ENCODE measurements at regions not wholly inside any gene's neighbourhood (a gene's known extent, or its start where the extent isn't known, plus 50 kb on each side); places are given as distances from the start of the nearest gene placed in this dataset.

GRCh38 chr12:25328072-25328712 lies 77.5 kb upstream of the KRAS start (continued):
- TF ChIP-seq CEBPG (CRISPR knock-in tag; IDR thresholded peaks at IDR 0.05): no peak
- TF ChIP-seq CEBPG (tag; conservative IDR thresholded peaks at IDR 0.05 in 1 of 2, IDR thresholded peaks at IDR 0.05 in 1 of 2): peak; percentile 23 to 51; a peak in 2 of 4 replicates
- TF ChIP-seq TOE1 (IDR thresholded peaks at IDR 0.05; ENCODE audit: borderline replicate concordance): 0 out of 2 replicates have a peak, but pooled peaks have one; percentile 27
- TF ChIP-seq TOE1 (CRISPR knock-in tag; IDR thresholded peaks at IDR 0.05; ENCODE audit: borderline replicate concordance, low read depth): no peak
- no peak for TF ChIP-seq ZBTB43 (CRISPR knock-in tag; IDR thresholded peaks at IDR 0.05)
- no peak for TF ChIP-seq TAL1 (IDR thresholded peaks at IDR 0.05)
- TF ChIP-seq, protein P1, sequence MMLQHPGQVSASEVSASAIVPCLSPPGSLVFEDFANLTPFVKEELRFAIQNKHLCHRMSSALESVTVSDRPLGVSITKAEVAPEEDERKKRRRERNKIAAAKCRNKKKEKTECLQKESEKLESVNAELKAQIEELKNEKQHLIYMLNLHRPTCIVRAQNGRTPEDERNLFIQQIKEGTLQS (IDR thresholded peaks at IDR 0.05): peak; percentile 73
- TF ChIP-seq, protein P1 (CRISPR knock-in tag; conservative IDR thresholded peaks at IDR 0.05): no peak
- TF ChIP-seq, protein P2, sequence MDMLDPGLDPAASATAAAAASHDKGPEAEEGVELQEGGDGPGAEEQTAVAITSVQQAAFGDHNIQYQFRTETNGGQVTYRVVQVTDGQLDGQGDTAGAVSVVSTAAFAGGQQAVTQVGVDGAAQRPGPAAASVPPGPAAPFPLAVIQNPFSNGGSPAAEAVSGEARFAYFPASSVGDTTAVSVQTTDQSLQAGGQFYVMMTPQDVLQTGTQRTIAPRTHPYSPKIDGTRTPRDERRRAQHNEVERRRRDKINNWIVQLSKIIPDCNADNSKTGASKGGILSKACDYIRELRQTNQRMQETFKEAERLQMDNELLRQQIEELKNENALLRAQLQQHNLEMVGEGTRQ (CRISPR knock-in tag; IDR thresholded peaks at IDR 0.05): 0 out of 2 replicates have a peak, but pooled peaks have one; percentile 13
- 0 out of 2 replicates have a peak, but pooled peaks have one; percentile 20 for TF ChIP-seq JUN (IDR thresholded peaks at IDR 0.05; ENCODE audit: borderline replicate concordance, low read depth, low read length)
- no peak for TF ChIP-seq JUN (CRISPR knock-in tag; IDR thresholded peaks at IDR 0.05; ENCODE audit: borderline replicate concordance)
- TF ChIP-seq HNRNPUL1 (IDR thresholded peaks at IDR 0.05; ENCODE audit: low read length): no peak
- peak; percentile 49 for TF ChIP-seq CEBPB (tag; IDR thresholded peaks at IDR 0.05)
- TF ChIP-seq RAD21 (CRISPR knock-in tag; conservative IDR thresholded peaks at IDR 0.05 in 1 of 2, IDR thresholded peaks at IDR 0.05 in 1 of 2): no peak
- peak; percentile 29; the same call in 1 of the 2 replicates for TF ChIP-seq ATF7 (IDR thresholded peaks at IDR 0.05)
- no peak for TF ChIP-seq TCF7 (IDR thresholded peaks at IDR 0.05; ENCODE audit: borderline replicate concordance)
- no peak for TF ChIP-seq ZBTB2 (IDR thresholded peaks at IDR 0.05)
- TF ChIP-seq ZNF431 (CRISPR knock-in tag; IDR thresholded peaks at IDR 0.05): no peak
- TF ChIP-seq, protein P3, sequence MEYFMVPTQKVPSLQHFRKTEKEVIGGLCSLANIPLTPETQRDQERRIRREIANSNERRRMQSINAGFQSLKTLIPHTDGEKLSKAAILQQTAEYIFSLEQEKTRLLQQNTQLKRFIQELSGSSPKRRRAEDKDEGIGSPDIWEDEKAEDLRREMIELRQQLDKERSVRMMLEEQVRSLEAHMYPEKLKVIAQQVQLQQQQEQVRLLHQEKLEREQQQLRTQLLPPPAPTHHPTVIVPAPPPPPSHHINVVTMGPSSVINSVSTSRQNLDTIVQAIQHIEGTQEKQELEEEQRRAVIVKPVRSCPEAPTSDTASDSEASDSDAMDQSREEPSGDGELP (CRISPR knock-in tag; IDR thresholded peaks at IDR 0.05; ENCODE audit: borderline replicate concordance): no peak
- TF ChIP-seq, protein P4, sequence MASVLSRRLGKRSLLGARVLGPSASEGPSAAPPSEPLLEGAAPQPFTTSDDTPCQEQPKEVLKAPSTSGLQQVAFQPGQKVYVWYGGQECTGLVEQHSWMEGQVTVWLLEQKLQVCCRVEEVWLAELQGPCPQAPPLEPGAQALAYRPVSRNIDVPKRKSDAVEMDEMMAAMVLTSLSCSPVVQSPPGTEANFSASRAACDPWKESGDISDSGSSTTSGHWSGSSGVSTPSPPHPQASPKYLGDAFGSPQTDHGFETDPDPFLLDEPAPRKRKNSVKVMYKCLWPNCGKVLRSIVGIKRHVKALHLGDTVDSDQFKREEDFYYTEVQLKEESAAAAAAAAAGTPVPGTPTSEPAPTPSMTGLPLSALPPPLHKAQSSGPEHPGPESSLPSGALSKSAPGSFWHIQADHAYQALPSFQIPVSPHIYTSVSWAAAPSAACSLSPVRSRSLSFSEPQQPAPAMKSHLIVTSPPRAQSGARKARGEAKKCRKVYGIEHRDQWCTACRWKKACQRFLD (CRISPR knock-in tag; IDR thresholded peaks at IDR 0.05): no peak
- peak; percentile 81 for TF ChIP-seq RAD51 (IDR thresholded peaks at IDR 0.05; ENCODE audit: borderline replicate concordance, low read depth)
- TF ChIP-seq TRIM24 (IDR thresholded peaks at IDR 0.05): no peak
